Kidney epithelial cell (primary cell): ENCODE measurements at regions not wholly inside any gene's neighbourhood (a gene's known extent, or its start where the extent isn't known, plus 50 kb on each side); places are given as distances from the start of the nearest gene placed in this dataset.

Source experiments
- DNase-seq: peaks from one replicate; pipeline ENCODE4 v3.0.0-alpha.2; 2010; ENCODE audit warnings: low read depth
- H3K27me3 ChIP-seq: 2 replicates; pipeline ENCODE4 v1.6.0; 2011; ENCODE audit warnings: low read length; ENCODE audit not compliant: control insufficient read depth, insufficient read depth
- H3K36me3 ChIP-seq: 2 replicates; pipeline ENCODE4 v1.5.1; 2011; ENCODE audit warnings: low read length; ENCODE audit not compliant: control insufficient read depth, insufficient read depth
- H3K4me3 ChIP-seq: 2 replicates; pipeline ENCODE4 v1.5.1; 2011; ENCODE audit warnings: low read depth, mild to moderate bottlenecking, control low read depth, low read length
- TF ChIP-seq, protein P1 (sequence below): IDR thresholded peaks from 2 replicates; pipeline ENCODE4 v1.5.1; 2011; ENCODE audit warnings: mild to moderate bottlenecking, moderate library complexity, low read length, control low read depth, inconsistent platforms; ENCODE audit not compliant: insufficient read depth, poor library complexity, severe bottlenecking

DNA sequence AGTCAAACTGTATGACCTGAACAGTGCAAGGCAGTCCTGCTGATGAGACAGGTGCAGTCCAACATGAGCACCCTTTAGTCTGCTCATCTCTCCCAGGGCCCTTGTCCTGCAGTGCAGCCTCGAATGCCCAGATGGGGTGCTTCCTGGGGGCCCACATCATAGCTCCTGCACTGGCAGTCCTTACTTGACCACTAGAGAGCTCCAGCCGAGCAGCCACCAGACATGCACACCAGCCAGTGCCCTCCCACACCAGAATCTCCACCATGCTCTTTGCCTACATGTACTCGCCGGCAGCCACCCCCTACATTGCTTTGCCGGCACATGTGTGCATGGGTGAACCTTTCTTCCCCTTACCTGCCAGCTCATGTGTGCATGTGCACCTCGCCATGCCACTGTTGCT, 188.8 kb upstream of the GULP1 start:
- DNase-seq: no peak
- Histone ChIP-seq H3K4me3 (no peak overlapping the region), H3K36me3 (no peaks in the 10 kb centered on the region), H3K27me3 (no peaks in the 10 kb centered on the region)
- TF ChIP-seq, protein P1, sequence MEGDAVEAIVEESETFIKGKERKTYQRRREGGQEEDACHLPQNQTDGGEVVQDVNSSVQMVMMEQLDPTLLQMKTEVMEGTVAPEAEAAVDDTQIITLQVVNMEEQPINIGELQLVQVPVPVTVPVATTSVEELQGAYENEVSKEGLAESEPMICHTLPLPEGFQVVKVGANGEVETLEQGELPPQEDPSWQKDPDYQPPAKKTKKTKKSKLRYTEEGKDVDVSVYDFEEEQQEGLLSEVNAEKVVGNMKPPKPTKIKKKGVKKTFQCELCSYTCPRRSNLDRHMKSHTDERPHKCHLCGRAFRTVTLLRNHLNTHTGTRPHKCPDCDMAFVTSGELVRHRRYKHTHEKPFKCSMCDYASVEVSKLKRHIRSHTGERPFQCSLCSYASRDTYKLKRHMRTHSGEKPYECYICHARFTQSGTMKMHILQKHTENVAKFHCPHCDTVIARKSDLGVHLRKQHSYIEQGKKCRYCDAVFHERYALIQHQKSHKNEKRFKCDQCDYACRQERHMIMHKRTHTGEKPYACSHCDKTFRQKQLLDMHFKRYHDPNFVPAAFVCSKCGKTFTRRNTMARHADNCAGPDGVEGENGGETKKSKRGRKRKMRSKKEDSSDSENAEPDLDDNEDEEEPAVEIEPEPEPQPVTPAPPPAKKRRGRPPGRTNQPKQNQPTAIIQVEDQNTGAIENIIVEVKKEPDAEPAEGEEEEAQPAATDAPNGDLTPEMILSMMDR: no peak

DNA sequence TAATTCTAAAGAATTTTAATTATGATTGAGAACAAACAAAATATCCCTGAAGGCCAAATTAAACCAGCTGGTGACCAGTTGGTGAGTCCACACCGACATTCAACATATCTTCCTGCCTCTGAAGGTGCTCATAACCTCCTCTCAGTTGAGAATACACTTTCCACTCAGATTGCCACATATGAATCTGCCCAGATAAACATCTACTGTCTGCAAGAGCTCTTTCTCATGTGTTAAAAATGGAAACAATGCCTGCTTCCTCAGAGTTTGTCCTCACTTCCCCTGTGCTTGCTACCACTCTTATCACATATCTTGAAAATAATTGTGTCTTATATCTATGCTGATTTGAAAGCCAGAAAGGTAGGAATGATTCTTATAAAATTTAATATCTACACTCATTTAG, 177.7 kb upstream of the GULP1 start:
- no peaks in the 10 kb centered on the region for H3K36me3 ChIP-seq
- no peak for DNase-seq
- H3K4me3 ChIP-seq: no peak overlapping the region
- no peaks in the 10 kb centered on the region for H3K27me3 ChIP-seq
- TF ChIP-seq, protein P1: no peak

DNA sequence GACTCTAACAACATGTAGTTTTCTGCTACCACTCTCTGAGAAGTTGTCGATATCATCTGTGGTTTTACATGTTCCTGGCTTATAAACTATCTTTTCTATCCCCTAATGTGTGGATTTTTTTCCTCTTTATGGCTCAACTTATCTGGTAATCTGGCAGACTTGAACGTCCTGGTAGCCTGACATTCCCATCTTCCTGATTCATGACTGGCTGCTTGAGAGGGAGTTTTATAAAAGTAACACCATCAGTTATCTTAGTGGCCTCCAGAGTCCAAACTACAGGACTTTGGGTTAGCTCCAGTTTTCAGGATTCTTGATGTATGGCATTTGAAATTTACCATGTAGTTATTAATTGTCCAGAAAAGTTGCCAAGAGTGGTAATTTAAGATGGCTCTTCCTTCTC, 174.0 kb upstream of the GULP1 start:
- Histone ChIP-seq H3K27me3 (no peaks in the 10 kb centered on the region), H3K4me3 (no peak overlapping the region), H3K36me3 (no peaks in the 10 kb centered on the region)
- no peak for DNase-seq
- TF ChIP-seq, protein P1: no peak

DNA sequence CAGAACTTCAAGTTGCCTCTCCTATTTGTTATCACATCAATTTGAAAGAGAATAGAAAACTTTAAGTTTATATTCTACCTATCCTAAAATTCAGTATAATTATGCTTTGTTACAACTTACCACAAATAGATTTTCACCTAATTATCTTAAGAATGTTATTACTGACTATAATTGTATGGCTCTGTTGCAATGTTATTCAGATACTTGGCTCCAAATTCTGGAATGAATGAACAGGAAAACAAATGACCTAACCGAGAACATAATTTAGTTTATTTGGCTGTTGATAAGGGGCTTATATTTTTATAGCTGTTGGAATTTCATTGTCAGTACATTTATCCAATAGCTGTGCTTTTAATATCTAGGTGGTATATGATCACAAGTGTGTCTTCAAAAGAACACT, 173.2 kb upstream of the GULP1 start:
- no peak for DNase-seq
- Histone ChIP-seq H3K4me3 (no peak overlapping the region), H3K27me3 (no peaks in the 10 kb centered on the region), H3K36me3 (no peaks in the 10 kb centered on the region)
- TF ChIP-seq, protein P1: no peak

DNA sequence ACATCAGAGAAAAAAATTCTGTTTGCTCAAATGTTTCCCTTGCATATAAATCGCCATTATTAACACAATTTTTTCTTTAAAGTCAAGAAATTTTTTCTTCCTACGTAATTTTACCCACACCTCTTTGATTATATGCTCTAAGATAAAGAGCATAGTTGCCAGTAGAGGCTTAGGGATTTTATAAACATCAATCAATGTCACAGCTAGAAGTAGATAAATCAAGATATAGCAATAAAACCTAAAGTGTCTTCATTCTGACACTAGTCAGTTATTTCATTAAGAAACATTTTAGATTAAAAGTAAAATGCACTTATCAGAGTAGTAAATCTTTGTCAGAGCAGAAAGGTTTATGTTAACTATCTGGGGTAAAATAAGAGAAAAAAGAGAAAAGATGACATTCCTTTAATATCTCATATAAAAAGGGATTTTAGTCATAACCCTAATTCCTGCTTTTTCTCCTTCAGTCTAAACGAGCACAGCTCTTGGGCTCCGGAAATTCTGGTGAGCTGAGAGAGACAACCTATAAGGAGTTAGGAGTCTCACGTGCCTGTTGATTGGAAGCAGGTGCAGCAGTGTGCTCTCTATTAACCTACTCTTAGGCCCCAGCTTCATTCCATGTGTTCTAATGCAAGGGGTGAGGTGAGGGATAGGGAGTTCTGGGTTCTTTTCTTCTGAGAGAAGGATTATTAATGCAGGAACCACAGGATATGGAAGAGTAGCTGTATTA, 172.4 kb upstream of the GULP1 start:
- Histone ChIP-seq H3K36me3 (no peaks in the 10 kb centered on the region), H3K4me3 (no peak overlapping the region), H3K27me3 (no peaks in the 10 kb centered on the region)
- TF ChIP-seq, protein P1: no peak
- DNase-seq: no peak

DNA sequence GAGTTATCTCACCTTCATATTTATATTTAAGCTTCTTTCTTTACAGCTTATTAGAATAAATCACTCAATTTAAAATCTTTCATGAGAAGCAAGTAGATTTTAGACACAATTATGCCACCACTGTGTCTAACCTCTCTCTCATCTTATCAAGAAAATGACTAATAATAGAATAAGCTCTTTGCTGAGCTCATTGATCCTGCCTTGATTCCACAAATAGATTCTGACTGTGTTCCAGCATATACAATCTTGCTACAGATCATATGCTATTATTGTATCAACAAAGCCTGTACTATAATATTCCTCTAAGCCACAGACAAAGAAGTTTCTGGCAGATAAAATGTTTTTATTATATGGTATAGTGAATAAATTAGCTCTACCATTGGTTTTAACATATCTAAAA, 168.7 kb upstream of the GULP1 start:
- TF ChIP-seq, protein P1: no peak
- no peak overlapping the region for H3K4me3 ChIP-seq
- no peak for DNase-seq
- no peaks in the 10 kb centered on the region for H3K27me3 ChIP-seq
- H3K36me3 ChIP-seq: no peaks in the 10 kb centered on the region
